Fibroblast of skin of abdomen (primary cell): ENCODE measurements at regions not wholly inside any gene's neighbourhood (a gene's known extent, or its start where the extent isn't known, plus 50 kb on each side); places are given as distances from the start of the nearest gene placed in this dataset.
A peak's percentile ranks its signal among the peaks of the same experiment; 100 is the strongest.
"Not testable (repeated sequence)": the region's sequence is repeated elsewhere in the genome, so short reads cannot be mapped to it uniquely, and the experiment has no call there.

Experiments
- DNase-seq: peaks from one replicate; pipeline ENCODE4 v3.0.0-alpha.2; 2013

GRCh38 chr5:126277762-126278161, 145.4 kb upstream of the GRAMD2B start:
- peak; percentile 5 for DNase-seq

DNA sequence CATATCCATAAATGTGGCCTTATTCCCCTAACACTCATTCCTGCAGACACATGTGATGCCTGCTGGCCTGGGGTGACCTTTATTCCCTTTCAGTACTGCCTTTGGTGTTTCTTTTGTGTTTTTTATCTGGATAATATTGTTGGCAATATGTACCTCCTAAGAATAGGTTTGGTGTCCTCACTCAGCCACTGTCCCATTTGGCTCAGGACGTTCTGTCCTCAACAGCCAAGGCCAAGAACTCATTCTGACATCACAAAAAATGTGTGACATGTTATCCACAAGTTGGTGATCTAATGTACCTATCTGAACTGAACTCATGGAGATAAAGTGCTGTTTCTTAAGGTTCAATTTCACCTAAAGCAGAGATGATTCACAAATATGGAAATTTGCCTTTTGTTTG, 142.9 kb upstream of the GRAMD2B start:
- DNase-seq, result no peak

DNA sequence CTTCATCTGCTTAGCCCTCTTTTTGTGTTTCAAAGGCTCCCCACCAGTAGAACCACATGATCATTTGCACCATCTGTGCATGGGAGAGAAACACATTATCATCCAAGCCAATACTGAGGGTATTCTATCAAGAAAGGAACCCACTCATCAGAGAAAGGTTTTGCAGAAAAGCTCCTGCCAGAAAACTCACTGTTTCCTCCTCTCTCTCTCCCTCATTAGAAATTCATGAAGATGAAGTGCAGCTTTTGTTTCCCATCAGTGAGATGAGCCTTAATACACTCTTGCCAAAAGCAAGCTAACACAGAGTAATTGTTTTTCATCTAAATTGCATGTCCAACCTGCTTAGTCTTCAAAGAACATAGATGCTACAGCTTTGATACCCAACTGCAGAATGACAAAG, 142.4 kb upstream of the GRAMD2B start:
- no peak for DNase-seq

DNA sequence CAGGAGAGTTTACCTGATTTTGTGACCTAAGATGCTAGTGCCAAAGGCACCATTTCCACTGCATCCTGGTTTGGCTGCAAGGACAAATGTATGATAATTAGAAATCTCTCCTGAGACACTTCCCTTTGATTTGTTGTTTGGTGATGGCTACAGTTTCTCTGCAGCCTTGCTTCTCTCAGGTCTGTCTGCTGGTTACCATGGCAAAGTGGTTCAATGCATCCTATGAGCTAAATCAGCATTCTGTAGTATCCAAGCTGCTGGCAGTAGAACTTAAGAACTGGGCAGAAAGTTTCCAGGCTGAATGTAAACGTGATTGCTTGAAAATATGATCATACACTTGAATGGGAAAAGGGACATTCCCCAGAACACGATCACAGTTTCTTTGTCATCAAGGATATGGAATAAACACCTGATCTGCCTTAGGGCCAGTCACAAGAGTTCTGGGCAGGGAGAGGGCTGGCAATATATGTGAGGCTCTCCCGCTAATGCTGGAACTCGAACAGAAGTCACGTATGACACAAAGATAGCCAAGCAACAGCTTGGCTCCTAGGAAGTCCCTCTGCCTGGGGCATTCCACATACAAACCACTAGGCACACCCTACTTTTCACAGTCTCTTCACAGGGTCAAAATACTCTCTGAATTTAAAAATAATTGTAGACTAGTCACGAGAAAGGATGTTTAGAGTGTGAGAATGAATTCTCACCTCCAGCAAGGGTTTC, 138.1 kb upstream of the GRAMD2B start:
- no peak for DNase-seq

DNA sequence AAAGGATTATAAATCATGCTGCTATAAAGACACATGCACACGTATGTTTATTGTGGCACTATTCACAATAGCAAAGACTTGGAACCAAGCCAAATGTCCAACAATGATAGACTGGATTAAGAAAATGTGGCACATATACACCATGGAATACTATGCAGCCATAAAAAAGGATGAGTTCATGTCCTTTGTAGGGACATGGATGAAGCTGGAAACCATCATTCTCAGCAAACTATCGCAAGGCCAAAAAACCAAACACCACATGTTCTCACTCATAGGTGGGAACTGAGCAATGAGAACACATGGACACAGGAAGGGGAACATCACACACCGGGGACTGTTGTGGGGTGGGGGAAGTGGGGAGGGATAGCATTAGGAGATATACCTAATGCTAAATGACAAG, 127.1 kb upstream of the GRAMD2B start:
- DNase-seq, result not testable (repeated sequence)

GRCh38 chr5:126300293-126300692, 122.9 kb upstream of the GRAMD2B start:
- DNase-seq, result no peak

- no peak for DNase-seq
Measured at GRCh38 chr5:126301056-126301455, 122.2 kb upstream of the GRAMD2B start.

DNA sequence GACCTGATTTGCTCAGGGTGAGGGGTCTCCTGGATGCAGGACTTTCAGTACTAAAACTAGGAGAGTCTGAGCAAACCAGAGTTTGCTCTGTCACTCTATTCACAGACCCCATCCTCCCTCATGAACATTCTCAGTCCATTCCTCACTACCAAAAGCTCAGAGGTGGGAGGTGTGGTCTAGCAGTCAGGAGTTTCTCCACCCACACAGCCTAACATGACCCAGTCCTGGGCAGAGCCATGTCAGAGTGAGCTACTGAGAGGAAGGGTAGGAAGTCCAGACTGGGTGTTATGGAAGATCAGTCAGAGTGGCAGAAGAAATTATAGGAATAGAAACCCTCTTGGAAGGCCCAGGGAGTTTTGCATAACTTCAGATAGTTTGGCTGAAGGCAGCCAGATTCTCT, 113.3 kb upstream of the GRAMD2B start:
- DNase-seq, result no peak

DNA sequence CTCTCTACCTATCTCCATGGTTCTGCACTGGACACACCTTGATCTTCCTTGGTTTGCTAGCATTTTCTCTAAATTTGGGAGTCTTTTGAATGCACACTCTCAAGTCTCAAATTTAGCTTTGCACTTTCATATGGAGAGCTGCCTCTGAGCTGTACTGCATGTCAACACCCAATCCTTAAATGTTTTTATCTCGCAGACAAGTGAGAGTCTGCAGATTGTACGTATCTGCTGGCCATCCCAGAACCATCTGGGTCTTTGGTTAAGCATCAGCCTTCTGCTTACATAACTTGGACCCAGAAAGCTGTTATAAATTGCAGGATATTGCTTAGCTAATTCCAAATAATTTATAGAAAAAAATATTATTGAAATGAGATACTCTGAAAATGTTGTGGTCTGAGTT, 111.4 kb upstream of the GRAMD2B start:
- DNase-seq, result no peak

DNA sequence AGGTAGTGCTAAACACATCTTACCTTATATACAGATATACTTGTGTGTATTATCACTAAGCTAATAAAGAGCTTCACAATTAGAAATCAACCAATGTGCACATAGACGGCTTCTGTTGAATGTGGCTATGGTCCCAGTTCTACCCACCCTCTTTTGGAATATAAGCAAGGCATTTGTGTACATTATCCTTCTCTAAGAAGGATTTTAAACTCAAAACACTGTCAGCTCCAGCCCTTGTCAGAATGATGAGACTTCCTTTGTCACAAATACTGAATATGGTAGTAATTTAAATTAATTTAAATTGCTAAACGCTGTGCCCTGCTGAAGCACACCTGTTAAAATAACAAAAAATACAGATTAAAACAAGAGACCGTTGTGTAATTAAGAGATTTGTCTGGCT, 107.9 kb upstream of the GRAMD2B start:
- no peak for DNase-seq

DNA sequence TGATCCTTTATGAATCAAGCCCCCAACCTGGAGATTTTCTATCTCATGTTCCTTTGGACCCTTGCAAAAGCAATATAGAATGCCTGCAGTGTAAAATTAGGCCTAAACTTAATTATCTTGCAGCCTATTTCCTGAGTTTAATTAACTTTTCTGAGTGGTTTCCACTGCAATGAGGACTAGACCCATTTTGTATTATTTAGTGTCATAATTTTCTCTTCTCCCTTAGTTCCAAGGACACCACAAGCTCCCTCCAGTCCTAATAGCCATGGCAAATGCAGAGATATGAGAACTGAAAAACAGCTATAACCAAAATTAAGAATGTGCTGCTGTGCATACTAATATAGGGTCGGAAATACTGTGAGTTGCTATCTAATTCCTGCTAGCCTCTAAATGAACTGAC, 90.9 kb upstream of the GRAMD2B start:
- no peak for DNase-seq

DNA sequence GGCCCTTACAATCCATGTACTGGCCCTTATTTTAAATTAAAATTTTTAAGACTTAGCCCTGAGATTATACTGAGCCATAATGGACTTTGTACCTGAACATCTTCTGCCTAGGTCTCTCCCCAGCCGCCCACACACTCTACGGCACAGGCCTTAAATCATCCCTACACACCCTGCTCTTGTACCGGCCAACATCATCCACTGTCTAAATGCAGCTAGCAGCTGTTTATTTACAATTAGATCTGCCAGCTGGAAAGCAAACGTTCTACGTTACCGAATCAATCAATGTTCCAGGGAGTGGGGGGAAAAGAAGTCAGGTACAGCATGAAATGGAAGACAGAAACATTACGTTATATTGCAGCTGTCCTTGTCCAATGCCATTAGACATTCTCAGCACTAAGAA, 88.4 kb upstream of the GRAMD2B start:
- no peak for DNase-seq

- DNase-seq, result peak; percentile 87
Measured at GRCh38 chr5:126335886-126336285, 87.3 kb upstream of the GRAMD2B start.

DNA sequence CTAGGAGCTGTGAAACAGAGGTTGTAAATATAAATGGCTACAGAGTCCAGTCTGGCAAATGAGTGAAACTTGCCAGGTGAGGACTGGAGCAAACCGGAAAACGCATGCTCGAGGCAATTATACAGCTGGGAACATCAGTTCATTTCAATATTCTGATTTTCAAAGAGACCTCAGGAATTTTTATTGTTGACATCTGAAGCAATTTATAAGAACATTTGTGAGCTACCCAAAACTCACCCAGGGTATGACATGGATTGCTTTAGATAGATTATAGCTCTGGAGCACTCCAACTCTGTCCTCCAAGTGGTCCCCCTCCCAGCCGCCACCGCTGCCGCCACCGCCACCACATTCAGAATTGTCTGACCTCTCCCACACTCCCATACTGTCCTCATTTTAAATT, 84.6 kb upstream of the GRAMD2B start:
- no peak for DNase-seq

- DNase-seq, result peak; percentile 71
Measured at GRCh38 chr5:126339215-126339805, 83.9 kb upstream of the GRAMD2B start.

DNA sequence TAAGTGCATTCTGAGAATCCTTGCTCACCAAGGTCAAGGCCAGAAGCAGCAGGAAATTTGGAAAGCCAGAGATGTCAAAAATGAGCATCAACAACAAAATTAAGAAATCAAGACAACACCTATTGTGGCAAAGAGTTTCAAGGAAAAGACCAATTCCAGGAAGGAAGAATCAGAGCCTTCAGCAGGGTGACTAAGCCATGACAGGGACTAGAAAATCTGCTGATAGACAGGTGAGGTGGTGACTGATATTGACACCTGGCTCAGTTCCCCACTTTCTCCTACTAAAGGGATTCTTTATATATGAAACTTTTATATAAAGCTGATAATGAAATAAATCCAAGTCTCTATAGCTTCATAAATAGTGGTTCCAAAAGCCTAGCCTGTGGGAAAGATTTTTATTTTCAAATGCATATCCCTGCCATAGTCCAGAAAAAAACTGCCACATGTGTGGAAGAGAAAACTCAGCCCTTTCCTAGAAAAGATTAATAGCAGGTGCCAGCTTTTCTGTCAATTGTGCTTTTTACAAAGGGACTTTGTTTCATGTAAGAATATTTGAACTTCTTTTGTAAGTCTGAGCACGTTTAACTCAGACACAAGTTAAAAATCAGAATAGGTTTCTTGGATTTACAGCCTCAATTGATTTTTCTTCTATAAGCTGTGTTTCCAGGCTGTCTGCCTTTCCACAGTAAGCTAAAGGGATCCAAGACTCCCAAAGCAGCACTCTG, 81.1 kb upstream of the GRAMD2B start:
- no peak for DNase-seq

- DNase-seq, result no peak
Measured at GRCh38 chr5:126348855-126349635, 74.2 kb upstream of the GRAMD2B start.

- peak; percentile 86 for DNase-seq
Measured at GRCh38 chr5:126351153-126351552, 72.1 kb upstream of the GRAMD2B start.

- DNase-seq, result peak; percentile 98
Measured at GRCh38 chr5:126354012-126354857, 69.0 kb upstream of the GRAMD2B start.

- DNase-seq, result no peak
Measured at GRCh38 chr5:126354858-126355731, 68.1 kb upstream of the GRAMD2B start.

- no peak for DNase-seq
Measured at GRCh38 chr5:126355940-126356339, 67.3 kb upstream of the GRAMD2B start.
